ENCODE measurements at regions not wholly inside any gene's neighbourhood (a gene's known extent, or its start where the extent isn't known, plus 50 kb on each side); places are given as distances from the start of the nearest gene placed in this dataset.
"Not testable (repeated sequence)": the region's sequence is repeated elsewhere in the genome, so short reads cannot be mapped to it uniquely, and the experiment has no call there.

GRCh38 chr13:50509771-50510441 is 333.6 kb downstream of the DLEU7 start:
- Histone ChIP-seq H3K4me1 (peaks cover 23% of the 10 kb centered on the region), H3K27ac (no peak overlapping the region), H3K4me3 (no peak overlapping the region), H3K36me3 (no peaks in the 10 kb centered on the region), H3K9me3 (no peaks in the 10 kb centered on the region), H3K27me3 (no peaks in the 10 kb centered on the region)
- DNase-seq (no peak), ATAC-seq (no peak)
- TF ChIP-seq CTCF (IDR thresholded peaks at IDR 0.05): no peak
- intact Hi-C loops (cut with DNase I): no loop called here

- ATAC-seq; H3K9me3 ChIP-seq; H3K27me3 ChIP-seq; H3K27ac ChIP-seq; intact Hi-C loops (cut with DNase I); H3K4me3 ChIP-seq; H3K36me3 ChIP-seq; DNase-seq: not testable (repeated sequence)
- H3K4me1 ChIP-seq: peaks cover 23% of the 10 kb centered on the region
Measured at GRCh38 chr13:50510885-50511545, 332.5 kb downstream of the DLEU7 start.

GRCh38 chr13:50511877-50512341 is 331.6 kb downstream of the DLEU7 start:
- intact Hi-C loops (cut with DNase I): no loop called here
- DNase-seq: no peak
- H3K9me3 ChIP-seq: no peaks in the 10 kb centered on the region
- ATAC-seq: peak; percentile 67
- no peak for TF ChIP-seq CTCF (IDR thresholded peaks at IDR 0.05)
- H3K4me3 ChIP-seq: peak overlapping the region; percentile 39
- no peaks in the 10 kb centered on the region for H3K36me3 ChIP-seq
- no peaks in the 10 kb centered on the region for H3K27me3 ChIP-seq
- H3K4me1 ChIP-seq: peaks cover 28% of the 10 kb centered on the region
- peak overlapping the region; percentile 87 for H3K27ac ChIP-seq

GRCh38 chr13:50512474-50513299 is 330.8 kb downstream of the DLEU7 start:
- DNase-seq (peak; percentile 81), ATAC-seq (peak; percentile 90)
- no peaks in the 10 kb centered on the region for H3K36me3 ChIP-seq
- peak overlapping the region; percentile 39 for H3K4me3 ChIP-seq
- peaks cover 28% of the 10 kb centered on the region for H3K4me1 ChIP-seq
- H3K27me3 ChIP-seq: no peaks in the 10 kb centered on the region
- H3K27ac ChIP-seq: peak overlapping the region; percentile 87
- intact Hi-C loops (cut with DNase I): no loop called here
- TF ChIP-seq CTCF (IDR thresholded peaks at IDR 0.05): no peak
- no peaks in the 10 kb centered on the region for H3K9me3 ChIP-seq

- Histone ChIP-seq H3K4me3 (no peak overlapping the region), H3K27ac (peak overlapping the region; percentile 87), H3K4me1 (peaks cover 35% of the 10 kb centered on the region), H3K9me3 (no peaks in the 10 kb centered on the region), H3K36me3 (no peaks in the 10 kb centered on the region), H3K27me3 (no peaks in the 10 kb centered on the region)
- ATAC-seq (peak; percentile 76), DNase-seq (no peak)
- intact Hi-C loops (cut with DNase I): no loop called here
- TF ChIP-seq CTCF (IDR thresholded peaks at IDR 0.05): no peak
Measured at GRCh38 chr13:50513300-50513877, 330.1 kb downstream of the DLEU7 start.
